DND-41 (cell line): ENCODE measurements at regions not wholly inside any gene's neighbourhood (a gene's known extent, or its start where the extent isn't known, plus 50 kb on each side); places are given as distances from the start of the nearest gene placed in this dataset.

ENCODE experiments used
- ATAC-seq: fragments of 200-7000 bp; cut with Tn5 transposase; 3 replicates; pipeline ENCODE4 v1.9.1; 2021; ENCODE audit warnings: low read depth; ENCODE audit not compliant: insufficient read depth
- DNase-seq: peaks from one replicate; pipeline ENCODE4 v3.0.0-alpha.2; 2020
- H2AFZ ChIP-seq: 2 replicates; pipeline ENCODE4 v1.6.0; 2012; ENCODE audit warnings: low read depth, low read length
- H3K27ac ChIP-seq: 2 replicates; pipeline ENCODE4 v1.5.1; 2012; ENCODE audit warnings: low read length, inconsistent platforms
- H3K27me3 ChIP-seq: fragments of 200-600 bp; sonication (generic); 2 replicates; pipeline ENCODE4 v1.6.0; 2012; ENCODE audit warnings: low read length, mild to moderate bottlenecking, inconsistent platforms; ENCODE audit not compliant: insufficient read depth, poor library complexity
- H3K36me3 ChIP-seq: 2 replicates; pipeline ENCODE4 v1.5.1; 2012; ENCODE audit warnings: low read length, inconsistent platforms; ENCODE audit not compliant: insufficient read depth
- H3K4me1 ChIP-seq: 2 replicates; pipeline ENCODE4 v1.5.1; 2012; ENCODE audit warnings: mild to moderate bottlenecking, low read length; ENCODE audit not compliant: insufficient read depth
- H3K4me2 ChIP-seq: 2 replicates; pipeline ENCODE4 v1.6.0; 2012; ENCODE audit warnings: mild to moderate bottlenecking, moderate library complexity, low read length, inconsistent platforms; ENCODE audit not compliant: insufficient read depth
- H3K4me3 ChIP-seq, 2 experiments: fragments of 200-600 bp in 1 of 2; shearing (Covaris generic) in 1 of 2; 2 replicates each; pipeline ENCODE4 v1.5.1; 2012 to 2016; ENCODE audit warnings: inconsistent platforms in 2 of 2, low read length in 2 of 2, mild to moderate bottlenecking in 2 of 2, low read depth in 1 of 2, moderate library complexity in 1 of 2
- H3K79me2 ChIP-seq: 2 replicates; pipeline ENCODE4 v1.6.0; 2012; ENCODE audit warnings: low read length, inconsistent platforms; ENCODE audit not compliant: insufficient read depth
- H3K9ac ChIP-seq: 2 replicates; pipeline ENCODE4 v1.6.0; 2012; ENCODE audit warnings: low read depth, mild to moderate bottlenecking, inconsistent platforms, low read length, moderate library complexity
- H3K9me3 ChIP-seq: 2 replicates; pipeline ENCODE4 v1.5.1; 2012; ENCODE audit warnings: low read length, moderate library complexity, mild to moderate bottlenecking, inconsistent platforms; ENCODE audit not compliant: insufficient read depth, severe bottlenecking
- H4K20me1 ChIP-seq: 2 replicates; pipeline ENCODE4 v1.6.0; 2012; ENCODE audit warnings: low read length; ENCODE audit not compliant: insufficient read depth
- CTCF ChIP-seq: IDR thresholded peaks from 2 replicates; pipeline ENCODE4 v1.5.1; 2012; ENCODE audit warnings: borderline replicate concordance, low read length, moderate library complexity, mild to moderate bottlenecking; ENCODE audit not compliant: poor library complexity, severe bottlenecking; ENCODE audit errors: extremely low read depth
- EZH2 ChIP-seq: IDR thresholded peaks from 3 replicates; pipeline ENCODE4 v1.6.1; 2012; ENCODE audit warnings: borderline replicate concordance, low read depth, mild to moderate bottlenecking, moderate library complexity, low read length, inconsistent platforms; ENCODE audit not compliant: severe bottlenecking

- Histone ChIP-seq H3K27me3 (no peaks in the 10 kb centered on the region), H3K4me2 (no peak overlapping the region), H4K20me1 (no peaks in the 10 kb centered on the region), H2AFZ (no peak overlapping the region), H3K36me3 (no peaks in the 10 kb centered on the region), H3K9me3 (peaks cover 9% of the 10 kb centered on the region), H3K79me2 (no peaks in the 10 kb centered on the region), H3K4me1 (no peaks in the 10 kb centered on the region), H3K9ac (no peak overlapping the region), H3K4me3 (no peak overlapping the region), H3K27ac (no peak overlapping the region)
- no peak for DNase-seq
- no peak for TF ChIP-seq CTCF
- no peak for TF ChIP-seq EZH2
- no peak for ATAC-seq
Measured at GRCh38 chr2:54047658-54048057, 67.8 kb upstream of the ACYP2 start.

- H3K9me3 ChIP-seq, result peaks cover 9% of the 10 kb centered on the region
- TF ChIP-seq EZH2 (no peak), CTCF (no peak)
Measured at GRCh38 chr2:54047091-54047490, 68.3 kb upstream of the ACYP2 start.

GRCh38 chr2:54042897-54043620 lies 72.3 kb upstream of the PSME4 start:
- Histone ChIP-seq H3K9ac (no peak overlapping the region), H3K4me3 (no peak overlapping the region), H3K4me2 (no peak overlapping the region), H3K36me3 (no peaks in the 10 kb centered on the region), H2AFZ (no peak overlapping the region), H3K9me3 (peaks cover 9% of the 10 kb centered on the region), H3K79me2 (no peaks in the 10 kb centered on the region), H3K27ac (no peak overlapping the region), H3K4me1 (no peaks in the 10 kb centered on the region), H3K27me3 (no peaks in the 10 kb centered on the region), H4K20me1 (no peaks in the 10 kb centered on the region)
- no peak for TF ChIP-seq CTCF
- TF ChIP-seq EZH2, result no peak
- no peak for DNase-seq
- ATAC-seq, result no peak

More at GRCh38 chr2:54047091-54047490, 68.3 kb upstream of the ACYP2 start:
- Histone ChIP-seq H4K20me1 (no peaks in the 10 kb centered on the region), H3K4me1 (no peaks in the 10 kb centered on the region), H3K27ac (no peak overlapping the region), H3K4me3 (no peak overlapping the region), H3K4me2 (no peak overlapping the region), H3K79me2 (no peaks in the 10 kb centered on the region), H3K9ac (no peak overlapping the region), H3K36me3 (no peaks in the 10 kb centered on the region), H3K27me3 (no peaks in the 10 kb centered on the region), H2AFZ (no peak overlapping the region)
- ATAC-seq (no peak), DNase-seq (no peak)
